Activated naive CD4-positive, alpha-beta T cell (primary cell): ENCODE measurements at regions not wholly inside any gene's neighbourhood (a gene's known extent, or its start where the extent isn't known, plus 50 kb on each side); places are given as distances from the start of the nearest gene placed in this dataset.
"Not testable (repeated sequence)": the region's sequence is repeated elsewhere in the genome, so short reads cannot be mapped to it uniquely, and the experiment has no call there.

Experiments
- DNase-seq, 4 experiments: peaks; one replicate each; lab custom pipeline; 2025; lab: John Stamatoyannopoulos, UW

DNA sequence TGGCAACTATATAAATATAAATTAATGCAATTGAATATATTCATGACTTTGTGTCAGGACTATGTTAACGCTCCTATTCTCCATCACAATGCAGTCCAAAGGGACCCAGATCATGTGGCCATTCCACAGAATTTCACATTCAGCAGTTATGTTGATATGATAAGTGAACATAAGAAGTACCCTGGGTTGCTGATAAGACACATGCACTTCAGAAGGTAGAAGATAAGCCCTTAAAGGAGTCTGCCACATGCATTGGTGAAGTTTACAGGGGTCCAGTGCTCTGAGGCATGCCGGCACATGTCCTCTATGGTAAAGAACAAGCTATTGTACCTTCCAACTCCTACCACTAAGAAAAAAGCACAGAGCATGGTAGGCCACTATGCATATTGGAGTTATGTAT is 76.4 kb downstream of the PHAX start:
- DNase-seq, result no peak

- DNase-seq, result no peak
Observed at GRCh38 chr5:126680191-126680817, 79.6 kb downstream of the PHAX start.

DNA sequence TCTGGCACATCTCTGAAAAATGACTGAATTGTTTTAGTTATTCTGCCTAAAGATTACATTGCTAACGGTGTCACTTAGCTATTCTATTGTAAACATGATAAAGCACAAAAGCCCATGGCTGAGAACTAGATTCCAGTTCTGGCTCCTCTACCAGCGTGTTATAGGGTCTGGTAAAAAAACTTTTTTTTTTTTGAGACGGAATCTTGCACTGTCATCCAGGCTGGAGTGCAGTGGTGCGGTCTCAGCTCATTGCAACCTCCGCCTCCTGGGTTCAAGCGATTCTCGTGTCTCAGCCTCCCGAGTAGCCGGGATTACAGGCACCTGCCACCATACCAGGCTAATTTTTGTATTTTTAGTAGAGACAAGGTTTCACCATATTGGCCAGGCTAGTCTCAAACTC is 80.6 kb downstream of the PHAX start:
- DNase-seq, result not testable (repeated sequence)

DNA sequence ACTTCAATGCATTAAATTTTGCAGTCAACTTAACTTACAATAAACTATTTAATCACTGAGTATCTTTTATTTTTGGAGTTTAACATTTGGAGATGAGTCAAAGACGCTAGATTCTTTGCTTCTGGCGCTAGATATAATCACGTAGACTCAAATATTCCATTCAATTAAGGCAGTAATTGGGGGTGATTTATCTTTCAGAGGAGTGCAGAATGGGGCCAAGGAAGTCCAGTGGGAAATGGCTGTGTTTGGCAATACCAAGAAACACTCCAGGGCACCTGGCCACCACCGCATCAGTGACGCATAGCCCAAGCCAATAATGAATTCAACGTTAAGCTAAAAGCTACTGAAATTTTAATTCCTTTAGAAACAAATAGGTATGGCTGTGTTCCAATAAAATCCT is 81.2 kb downstream of the PHAX start:
- no peak for DNase-seq

- DNase-seq, result no peak
Observed at GRCh38 chr5:126682856-126683255, 82.1 kb downstream of the PHAX start.

DNA sequence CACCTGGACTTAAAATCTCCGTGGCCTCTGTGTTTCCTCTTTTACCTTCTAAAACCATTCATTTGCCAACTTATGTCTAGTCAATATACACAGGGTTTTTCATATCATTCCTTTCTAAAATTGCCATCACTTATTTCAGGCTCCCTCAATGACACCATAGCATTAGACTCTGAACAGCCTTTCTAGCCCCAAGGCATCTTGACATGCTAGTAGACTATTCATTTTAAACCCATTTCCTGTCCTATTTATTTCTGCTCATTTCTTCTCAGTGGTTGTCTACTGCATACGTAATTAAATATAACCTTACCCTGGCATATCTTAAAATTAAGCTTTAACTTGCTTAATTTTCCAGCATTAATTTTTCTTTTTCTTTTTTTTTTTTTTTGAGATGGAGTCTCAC is 83.2 kb downstream of the PHAX start:
- DNase-seq, result no peak

DNA sequence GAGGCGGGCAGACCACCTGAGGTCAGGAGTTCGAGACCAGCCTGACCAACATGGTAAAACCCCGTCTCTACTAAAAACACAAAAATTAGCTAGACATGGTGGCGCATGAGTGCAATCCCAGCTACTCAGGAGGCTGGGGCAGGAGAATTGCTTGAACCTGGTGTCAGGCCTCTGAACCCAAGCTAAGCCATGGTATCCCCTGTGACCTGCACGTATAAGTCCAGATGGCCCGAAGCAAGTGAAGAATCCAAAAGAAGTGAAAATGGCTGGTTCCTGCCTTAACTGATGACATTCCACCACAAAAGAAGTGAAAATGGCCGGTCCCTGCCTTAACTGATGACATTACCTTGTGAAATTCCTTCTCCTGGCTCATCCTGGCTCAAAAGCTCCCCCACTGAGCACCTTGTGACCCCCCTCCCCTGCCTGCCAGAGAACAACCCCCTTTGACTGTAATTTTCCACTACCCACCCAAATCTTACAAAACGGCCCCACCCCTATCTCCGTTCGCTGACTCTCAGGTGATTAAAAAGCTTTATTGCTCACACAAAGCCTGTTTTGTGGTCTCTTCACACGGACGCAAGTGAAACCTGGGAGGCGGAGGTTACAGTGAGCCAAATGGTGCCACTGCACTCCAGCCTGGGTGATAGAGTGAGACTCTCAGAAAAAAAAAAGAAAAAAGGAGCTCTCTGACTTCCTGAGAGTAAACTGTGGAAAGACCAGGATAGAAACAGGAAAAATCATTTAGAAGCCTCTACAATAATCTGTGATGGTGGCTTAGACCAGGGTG is 84.1 kb downstream of the PHAX start:
- DNase-seq, result peak in 2 of 4 experiments; percentile 3 to 13

- no peak for DNase-seq
Observed at GRCh38 chr5:126686451-126687126, 85.8 kb downstream of the PHAX start.

- no peak for DNase-seq
Observed at GRCh38 chr5:126692971-126693370, 84.0 kb upstream of the LMNB1 start.

GRCh38 chr5:126693806-126694205 is 83.1 kb upstream of the LMNB1 start:
- no peak for DNase-seq

- DNase-seq, result no peak
Observed at GRCh38 chr5:126694403-126694802, 82.5 kb upstream of the LMNB1 start.

DNA sequence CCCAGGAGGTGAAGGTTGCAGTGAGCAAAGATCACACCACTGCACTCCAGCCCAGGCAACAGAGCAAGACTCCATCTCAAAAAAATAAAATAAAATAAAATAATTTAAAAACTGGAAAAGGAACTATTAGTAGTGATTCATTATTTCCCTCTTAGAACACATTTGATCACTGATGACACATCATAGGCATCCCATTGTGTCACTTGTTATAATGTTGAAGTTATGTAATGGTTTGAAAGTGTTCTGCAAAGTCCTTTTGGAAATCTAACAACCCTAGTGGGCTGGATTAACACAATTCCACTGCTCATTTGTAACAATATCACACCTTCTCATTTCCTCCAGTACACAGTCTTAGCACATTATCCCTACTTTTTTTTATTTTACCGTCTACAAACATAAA is 81.8 kb upstream of the LMNB1 start:
- no peak for DNase-seq

DNA sequence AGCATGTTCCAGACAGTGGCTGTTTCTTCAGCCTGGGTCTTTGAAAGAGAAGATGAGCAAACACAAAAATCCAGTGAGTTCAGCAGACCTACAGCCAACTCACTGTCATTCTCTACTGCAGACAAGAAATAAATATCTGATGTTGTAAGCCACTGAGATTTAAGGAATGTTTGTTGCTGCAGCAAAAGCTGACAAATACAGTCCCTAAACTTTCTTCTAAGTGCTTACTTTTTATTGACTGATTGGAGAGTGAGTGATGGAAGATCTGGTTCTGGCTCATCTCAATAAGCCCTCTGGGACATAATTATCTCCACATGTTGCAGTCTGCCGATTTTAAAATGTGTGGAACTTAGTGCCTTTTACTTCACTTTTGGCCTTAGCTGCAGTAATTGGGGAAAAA is 69.9 kb upstream of the LMNB1 start:
- DNase-seq, result no peak

DNA sequence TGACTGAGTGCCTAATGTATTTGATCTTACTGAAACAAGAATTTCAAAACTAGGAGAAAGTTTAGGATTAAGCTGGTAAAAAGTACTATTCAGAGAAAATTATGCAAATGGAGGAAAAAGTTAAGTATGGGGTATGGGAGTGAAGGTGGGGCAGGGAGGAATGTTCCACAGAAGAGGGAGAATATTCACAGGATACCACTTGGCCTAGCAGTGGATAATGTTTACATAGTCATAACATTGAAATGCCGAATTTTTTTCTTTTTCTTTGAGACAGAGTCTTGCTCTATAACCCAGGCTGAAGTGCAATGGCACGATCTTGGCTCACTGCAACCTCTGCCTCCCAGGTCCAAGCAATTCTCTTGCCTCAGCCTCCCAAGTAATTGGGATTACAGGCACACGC is 61.2 kb upstream of the LMNB1 start:
- DNase-seq, result no peak

DNA sequence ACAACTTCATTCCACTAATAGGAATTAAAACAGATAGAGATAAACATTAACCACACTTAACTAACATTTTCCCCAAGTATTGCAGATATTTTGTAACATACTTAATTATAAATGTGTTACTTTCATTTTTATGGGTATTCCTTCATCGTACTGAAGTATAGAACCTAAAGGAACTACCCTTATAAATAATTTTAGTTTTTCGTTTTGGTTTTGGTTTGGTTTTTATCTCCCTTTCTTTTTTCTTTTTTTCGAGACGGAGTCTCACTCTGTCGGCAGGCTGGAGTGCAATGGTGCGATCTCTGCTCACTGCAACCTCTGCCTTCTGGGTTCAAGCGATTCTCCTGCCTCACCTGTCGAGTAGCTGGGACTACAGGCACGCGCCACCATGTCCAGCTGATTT is 60.1 kb upstream of the LMNB1 start:
- DNase-seq, result no peak

- DNase-seq, result no peak
Observed at GRCh38 chr5:126718236-126718868, 58.6 kb upstream of the LMNB1 start.

GRCh38 chr5:126720369-126720768 is 56.6 kb upstream of the LMNB1 start:
- no peak for DNase-seq

DNA sequence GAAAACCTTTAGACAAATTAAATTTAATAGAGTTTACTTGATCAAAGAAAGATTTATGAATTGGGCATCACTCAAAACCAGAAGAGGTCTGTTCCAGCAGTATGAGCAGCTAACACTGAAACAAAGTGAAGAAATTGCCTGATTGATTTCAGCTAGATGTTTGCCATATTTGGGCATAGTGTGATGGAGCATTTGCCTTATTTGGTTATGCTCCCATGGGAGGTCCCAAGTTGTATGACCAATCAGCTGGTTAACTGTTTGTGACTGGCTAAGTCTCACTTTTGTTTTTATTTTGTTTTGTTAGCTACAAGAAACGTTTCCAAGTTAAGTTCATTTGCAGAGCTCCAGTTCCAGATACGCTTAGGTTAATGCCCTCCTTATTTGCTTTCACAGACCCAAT is 53.3 kb upstream of the LMNB1 start:
- no peak for DNase-seq
